Stimulated activated CD8-positive, alpha-beta memory T cell treated with anti-CD3 and anti-CD28 coated beads, Interleukin-4, amount 100 ng/mL, for 48 hours (primary cell): ENCODE measurements at regions not wholly inside any gene's neighbourhood (a gene's known extent, or its start where the extent isn't known, plus 50 kb on each side); places are given as distances from the start of the nearest gene placed in this dataset.

Experiments
- DNase-seq: peaks from one replicate; pipeline ENCODE4 v3.0.0-alpha.2; 2020

DNA sequence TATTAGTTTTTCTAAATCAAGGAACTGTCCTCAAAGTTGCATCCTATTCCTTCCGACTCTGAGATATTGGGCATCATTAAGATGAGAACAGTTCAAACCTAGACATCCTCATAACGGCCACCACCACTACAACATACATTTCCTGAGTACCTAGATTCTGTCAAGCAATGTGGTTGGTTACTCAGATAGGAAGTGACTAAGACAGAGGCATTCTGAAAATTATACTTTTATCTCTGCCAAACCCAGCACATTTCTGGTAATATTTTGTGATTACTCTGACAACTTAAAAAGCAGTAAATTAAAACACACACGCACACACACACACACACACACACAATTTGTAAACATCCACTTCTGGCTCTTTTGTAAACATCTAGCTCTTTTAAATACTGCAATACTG lies 291.2 kb upstream of the MEOX2 start:
- DNase-seq = no peak

DNA sequence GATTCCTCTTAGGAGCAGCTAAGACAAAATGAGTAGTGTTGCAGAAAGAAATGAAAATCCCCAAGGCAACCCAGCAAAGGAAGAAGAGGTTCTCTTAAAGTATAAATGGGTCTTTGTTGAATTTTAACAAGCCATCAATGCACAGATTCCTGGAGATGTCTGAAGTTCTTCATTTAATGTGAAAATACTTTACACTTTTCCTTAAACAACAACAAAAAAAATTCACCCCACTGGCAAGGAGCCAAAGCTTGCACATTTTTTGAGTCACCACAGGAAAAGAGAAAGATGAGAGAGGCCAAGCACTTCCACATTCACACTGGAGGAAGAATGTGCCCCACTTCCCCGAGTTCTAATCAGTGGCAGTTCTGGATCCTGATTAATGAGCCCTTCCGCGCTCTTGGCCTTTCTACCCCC lies 286.4 kb upstream of the MEOX2 start:
- no peak for DNase-seq

DNA sequence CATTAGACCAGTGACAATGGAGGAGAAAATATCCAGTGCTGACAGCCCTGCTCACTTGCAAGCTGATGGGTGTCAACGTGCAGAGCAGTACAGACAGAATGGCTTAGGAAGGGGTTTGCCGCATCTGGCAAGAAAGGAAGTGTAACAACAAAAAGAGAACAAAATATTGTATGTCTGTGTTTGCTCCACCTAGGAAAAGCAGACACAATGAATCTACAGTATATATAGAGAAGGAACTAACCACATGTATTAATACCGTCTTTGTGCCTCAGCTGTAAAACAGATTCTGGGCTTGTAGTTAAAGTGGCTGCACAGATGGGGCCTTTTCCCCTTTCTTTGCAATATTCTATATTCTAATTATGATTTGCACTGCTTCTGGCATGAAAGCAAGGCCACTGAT lies 281.1 kb upstream of the MEOX2 start:
- DNase-seq = no peak

DNA sequence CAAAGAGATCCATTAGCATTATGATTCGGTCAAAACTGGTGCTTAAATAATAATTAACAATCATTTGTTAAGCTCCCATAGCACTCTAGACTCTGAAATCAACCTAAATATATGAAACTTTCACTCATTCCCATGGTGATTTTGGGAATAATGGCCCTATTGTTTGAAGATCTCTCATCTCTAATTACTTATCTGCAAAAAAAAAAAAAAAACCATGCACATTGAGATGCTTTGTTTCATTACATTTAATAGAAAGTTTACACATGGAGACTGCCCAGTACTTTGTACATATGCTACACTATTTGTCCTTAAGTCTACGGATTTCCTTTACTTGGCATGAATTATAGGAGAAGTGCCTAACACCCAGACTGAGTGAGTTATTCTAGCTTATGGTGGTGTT lies 280.6 kb upstream of the MEOX2 start:
- no peak for DNase-seq

DNA sequence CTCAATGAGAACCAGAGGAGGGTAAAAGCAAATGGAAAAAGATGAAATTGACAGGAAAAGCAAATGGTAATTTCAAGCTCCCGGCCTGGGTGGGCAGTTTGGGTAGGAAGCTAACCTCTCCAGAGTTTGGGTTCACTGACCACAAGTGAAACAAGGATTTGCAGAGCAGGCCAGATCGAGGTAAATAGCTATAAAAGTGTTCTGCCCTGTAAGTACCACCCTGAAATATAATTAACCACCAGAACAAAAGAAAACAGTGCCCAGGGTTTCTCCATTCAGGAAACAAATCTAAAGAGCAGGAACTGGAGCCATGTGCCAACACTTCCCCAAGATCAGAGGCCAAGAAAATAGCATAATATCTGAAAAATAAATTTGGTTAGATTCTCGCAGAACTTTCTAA lies 276.7 kb upstream of the MEOX2 start:
- DNase-seq = no peak

DNA sequence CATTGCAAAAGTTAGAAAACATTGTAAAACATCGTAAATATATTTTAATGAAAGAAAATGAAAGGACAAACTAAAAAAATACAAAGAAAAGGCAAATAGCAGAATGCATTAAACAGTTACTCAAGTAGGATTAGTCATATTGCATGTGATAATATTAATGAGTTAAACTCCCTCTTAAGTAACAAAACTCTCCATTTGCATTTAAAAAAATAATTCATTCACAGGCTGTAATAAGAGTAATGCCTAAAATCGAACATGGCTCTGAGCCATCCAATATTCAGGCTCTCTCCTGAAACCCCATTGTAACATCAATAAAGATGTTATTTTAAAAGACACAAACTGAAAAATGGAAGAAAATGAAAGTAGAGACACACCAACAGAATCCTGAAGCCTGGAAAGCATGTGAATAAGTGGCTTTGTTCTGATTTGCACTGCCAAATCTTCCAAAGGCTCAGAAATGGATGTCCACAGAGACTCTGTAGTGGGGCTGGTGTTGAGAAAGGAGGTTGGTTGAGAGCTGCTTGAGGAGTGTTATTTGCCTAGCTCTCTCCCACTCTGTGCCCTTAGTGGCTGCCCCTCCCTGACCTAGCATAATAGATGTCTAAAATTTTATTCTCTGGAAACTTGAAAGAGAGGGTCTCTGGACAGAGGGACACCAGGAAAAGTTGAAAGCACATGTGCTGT lies 268.3 kb upstream of the MEOX2 start:
- no peak for DNase-seq

DNA sequence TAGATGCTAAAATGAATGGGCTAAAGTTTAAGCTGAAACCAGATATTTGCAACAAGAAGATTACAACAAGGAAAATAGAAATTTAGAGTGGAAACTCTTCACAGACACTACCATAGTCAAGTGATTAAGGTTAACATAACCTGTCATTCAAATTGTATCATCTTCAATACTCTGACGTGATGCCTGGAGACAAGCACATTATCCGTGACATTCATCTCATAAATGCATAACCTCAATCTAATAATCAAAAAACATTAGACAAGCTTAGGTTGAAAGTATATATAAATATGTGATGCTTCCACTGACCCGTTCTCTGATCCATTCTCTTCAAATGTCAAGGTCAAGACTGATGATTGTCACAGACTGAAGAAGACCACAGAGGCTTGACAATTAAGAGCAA lies 263.8 kb upstream of the MEOX2 start:
- no peak for DNase-seq

DNA sequence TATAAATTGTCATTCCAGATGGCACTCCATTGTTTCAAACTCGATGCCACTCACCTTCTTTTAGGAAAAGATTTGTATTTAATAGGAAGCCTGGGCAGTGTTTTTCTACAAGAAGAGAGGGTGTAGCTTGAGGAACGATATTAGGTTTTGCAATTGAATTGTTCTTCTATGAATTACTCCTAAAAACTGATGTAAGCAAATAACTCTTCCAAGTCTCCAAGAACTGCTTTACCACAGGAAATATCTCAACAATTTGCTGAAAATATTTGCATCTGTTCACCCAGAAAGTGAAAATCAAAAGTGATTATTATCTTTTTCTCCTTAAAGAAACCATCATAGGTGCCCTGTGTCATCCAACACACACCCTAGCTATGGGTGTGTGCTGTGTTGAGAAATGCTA lies 261.3 kb upstream of the MEOX2 start:
- DNase-seq = no peak

DNA sequence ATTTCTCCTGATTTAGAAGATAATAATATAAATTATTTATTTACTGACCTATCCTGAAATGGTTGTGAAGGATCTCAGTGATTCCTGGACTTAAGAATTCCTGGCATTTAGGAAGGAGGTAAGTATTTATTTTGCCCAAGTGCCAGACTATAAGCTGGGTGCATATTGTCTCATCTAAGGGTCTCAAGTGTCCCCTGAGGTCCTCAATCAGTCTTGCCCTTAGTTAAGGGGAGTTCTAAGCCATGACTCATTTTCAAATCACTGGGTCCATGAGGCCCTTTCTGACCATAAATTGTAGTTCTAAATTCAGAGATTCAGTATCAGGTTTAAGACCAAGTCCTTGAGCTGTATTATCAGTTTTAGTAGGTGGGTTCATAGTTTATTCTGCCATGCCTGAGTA lies 251.6 kb upstream of the MEOX2 start:
- DNase-seq = no peak

DNA sequence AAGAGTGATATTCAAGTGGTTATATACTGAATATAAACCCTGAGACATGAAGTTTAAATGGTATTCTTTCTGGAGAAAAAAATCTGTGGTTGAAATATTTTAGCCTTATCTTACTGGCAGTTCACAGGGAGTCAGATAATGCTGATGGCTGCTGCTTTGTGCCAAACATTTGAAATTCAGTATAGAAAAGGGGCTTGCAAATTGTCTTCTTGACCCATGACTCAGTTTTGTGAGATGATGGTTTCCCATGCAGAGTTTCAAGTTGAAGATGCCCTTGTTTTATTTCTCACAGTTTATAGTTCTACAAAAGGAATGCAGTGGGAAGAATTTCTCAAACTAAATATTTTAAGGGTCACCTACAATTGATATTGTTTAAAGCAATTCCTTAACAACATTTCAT lies 251.1 kb upstream of the MEOX2 start:
- DNase-seq = no peak

DNA sequence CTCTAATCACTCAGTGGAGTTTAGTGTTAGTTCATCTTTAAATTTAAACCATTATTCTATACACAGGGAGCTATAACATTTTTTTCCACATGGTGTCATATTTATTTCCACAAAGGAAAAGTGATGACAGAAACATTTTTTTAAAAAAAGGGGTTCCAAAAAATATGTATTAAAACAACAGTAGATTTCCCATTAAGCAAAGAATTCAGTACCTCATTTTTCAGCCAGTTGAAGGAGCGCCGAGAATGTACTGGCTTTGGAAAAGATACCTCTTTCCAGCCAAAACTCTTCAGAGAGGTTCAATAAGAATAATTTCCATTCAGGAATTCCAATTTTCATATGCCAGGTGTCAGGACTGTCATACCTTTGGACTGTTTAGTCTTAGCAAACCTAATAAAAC lies 250.5 kb upstream of the MEOX2 start:
- DNase-seq = no peak

DNA sequence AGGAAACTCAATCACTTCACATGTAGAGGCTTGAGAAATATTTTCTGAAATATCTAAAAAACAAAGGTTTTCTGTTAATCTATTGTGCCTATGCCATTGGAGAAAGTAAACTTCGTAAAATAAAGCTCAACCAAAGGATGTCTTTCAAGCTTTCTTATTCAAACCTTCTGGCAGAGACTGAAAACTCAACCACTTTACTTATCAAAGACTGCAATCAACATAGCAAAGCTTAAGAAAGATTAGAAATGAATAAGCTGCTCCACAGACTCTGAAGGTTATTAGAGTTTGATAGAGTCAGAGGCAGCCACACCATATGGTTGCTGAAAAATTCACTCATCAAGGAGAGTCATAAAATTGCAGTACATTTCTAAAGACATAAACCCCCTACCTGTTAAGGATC lies 245.8 kb upstream of the MEOX2 start:
- no peak for DNase-seq

DNA sequence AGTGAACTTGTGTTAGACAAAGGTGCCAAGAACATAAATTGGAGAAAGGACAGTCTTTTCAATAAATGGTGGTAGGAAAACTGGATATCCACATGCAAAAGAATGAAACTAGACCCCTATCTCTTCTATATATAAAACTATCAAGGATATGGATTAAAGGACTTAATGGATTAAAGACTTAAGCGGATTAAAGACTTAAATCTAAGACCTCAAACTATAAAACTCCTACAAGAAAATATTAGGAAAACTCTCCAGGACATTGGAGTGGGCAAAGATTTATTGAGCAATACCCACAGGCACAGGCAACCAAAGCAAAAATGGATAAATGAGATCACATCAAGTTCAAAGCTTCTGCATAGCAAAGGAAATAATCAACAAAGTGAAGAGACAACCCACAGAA lies 242.9 kb upstream of the MEOX2 start:
- DNase-seq = no peak

DNA sequence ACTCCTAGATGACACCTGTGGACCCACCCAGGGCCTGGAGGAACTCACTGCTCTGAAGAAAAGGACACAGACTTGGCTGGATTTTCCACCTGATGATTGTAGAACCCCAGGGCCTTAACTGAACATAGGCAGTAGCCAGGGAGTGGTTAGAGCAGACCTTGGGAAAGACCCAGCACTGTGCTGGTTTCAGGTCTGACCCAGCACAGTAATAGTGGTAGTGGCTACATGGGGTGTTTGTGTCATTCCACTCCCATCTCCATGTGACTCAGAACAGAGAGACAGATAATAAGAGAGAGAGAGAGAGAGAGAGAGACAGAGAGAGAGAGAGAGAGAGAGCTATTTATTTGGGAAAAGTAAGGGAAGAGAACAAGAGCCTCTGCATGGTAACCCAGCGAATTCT lies 239.1 kb upstream of the MEOX2 start:
- DNase-seq = no peak

DNA sequence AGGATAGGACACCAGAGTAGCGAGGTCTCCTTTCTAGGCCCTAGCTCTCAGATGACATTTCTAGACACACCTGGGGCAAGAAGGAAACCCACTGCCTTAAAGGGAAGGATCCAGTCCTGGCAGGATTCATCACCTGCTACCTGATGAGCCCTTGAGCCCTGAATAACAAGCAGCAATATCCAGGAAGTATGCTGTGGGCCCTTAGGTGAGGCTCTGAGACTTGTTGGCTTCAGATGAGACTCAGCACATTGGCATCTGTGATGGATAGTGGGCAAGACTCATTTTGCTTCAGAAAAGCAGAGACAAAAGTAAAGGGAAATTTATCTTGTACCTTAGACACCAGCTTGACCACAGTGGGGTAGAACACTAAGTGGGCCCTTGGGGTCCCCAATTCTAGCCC lies 238.4 kb upstream of the MEOX2 start:
- DNase-seq = no peak

DNA sequence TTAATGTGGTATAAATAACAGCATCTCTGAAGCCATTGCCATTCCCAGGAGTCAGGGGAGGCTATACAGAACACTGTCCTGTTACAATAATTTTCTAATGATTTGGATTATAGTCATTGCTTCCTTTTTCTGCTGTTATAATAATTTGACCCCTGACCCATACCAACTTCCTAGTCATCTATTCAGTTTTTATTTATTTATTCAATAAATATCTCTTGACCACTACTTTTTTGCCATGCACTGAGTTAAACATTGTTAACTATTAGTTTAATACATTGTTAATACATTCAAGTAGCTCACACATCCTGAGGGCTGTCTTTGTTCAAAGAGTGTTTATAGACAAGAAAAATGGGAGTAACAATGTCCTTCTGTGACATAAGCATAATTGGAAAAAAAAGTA lies 235.5 kb upstream of the MEOX2 start:
- DNase-seq = no peak

DNA sequence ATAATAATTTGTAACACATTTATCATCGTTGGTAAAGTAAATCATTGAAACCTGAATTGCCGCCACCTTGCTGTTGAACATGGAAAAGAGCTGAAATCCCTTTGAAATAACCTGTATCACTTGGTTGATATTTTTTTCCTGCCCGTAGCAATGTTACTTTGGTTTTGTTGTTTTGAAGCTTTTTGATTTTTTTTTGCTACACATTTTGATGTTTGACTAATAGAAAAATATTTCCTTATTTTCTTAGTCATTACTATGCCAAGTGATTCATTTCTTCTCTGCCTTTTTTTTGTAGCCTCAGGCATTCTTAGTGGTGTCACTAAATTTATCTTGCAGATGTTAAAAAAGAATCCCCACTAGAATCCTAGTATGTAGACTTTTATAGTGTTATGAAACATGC lies 235.1 kb upstream of the MEOX2 start:
- no peak for DNase-seq

DNA sequence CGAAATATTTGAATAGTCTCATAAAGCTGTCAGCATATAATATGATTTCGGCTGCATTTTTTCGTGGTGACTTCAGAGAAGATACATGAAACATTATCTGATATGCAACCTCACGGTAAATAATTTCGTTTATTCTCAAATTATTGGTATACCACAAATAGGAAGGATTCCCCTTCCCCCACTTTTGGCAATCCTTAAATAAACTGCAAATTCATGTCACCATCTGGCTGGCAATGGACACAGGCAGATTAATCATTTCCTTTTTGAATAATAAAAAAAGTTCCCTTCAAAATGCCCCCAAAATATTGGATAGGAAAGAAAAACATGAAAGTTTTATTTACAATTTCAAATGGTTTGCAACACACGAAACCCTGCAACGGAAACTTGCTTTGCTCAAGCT lies 234.5 kb upstream of the MEOX2 start:
- no peak for DNase-seq

DNA sequence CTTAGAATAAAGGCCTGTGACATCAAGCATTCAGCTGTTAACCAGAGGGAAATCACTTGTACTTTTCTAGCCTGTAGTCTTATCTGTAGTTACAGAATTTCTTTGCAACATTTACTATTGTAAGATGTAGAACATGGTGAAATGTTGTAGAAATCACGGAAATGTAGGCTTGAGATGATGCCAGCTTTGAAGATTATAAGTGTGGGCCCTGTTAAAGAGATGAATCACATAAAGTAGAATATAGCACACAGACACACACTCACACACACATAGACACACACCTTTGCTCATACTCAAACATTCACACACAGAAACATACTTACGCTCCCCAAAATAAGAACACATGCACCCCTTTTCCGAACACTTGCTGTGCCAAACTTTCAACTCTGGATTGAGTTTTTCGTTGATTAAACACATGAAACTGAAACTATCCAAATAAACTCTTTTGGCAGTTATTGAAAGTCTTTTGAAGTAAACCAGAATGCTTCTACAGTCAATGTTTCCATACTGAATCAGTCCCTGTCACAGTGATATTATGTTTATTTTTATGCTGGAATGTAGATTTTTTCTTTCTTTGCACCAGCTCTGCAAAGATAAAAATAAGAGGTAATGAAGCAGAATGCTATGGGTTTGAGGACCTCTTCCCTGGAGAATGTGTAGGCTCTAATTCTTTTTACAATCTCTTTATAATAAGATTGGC lies 230.3 kb upstream of the MEOX2 start:
- DNase-seq = no peak

DNA sequence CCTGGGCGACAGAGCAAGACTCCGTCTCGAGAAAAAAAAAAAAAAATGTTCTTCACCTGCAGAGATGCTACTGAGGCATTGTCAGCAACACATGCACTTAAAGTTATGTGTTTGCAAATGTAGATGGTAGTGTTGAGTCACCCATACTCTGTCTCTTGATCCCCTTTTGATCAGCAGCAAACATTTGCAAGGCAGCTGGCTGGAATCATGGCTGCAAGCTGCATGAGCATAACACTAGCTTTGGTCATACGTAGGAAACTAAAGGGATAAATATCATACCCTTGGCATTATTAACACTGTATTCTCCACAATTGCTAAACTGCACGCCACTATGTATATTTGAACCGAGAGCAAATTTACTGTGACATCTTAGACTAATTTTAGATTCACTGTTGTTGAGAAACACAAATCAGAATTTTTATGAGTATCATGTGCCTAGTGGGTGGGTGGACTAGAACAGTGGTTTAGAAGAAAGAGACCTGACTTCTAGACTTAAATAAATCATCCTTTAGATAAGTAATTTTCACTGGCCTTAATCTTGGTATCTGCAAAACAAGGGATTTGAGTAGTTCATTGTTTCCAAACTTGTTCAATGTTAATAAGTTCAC lies 229.3 kb upstream of the MEOX2 start:
- no peak for DNase-seq

DNA sequence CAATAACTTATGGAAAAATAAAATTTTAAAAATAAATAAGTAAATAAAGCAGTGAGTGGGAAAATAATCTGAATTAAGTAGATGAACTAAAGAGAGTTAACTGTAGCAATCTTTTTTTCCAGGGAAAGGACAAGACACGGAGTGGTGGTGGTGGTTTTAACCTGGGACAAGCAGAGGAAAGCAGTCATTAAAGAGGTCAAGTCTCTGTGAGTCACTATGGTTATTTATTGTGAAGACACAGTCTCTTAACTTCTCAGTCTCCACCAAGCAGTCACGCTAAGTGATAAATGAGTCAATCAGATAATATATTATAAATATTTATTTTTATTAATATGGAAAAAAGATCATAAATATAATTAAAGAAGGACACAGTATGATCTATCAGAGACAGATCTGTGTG lies 228.1 kb upstream of the MEOX2 start:
- no peak for DNase-seq

DNA sequence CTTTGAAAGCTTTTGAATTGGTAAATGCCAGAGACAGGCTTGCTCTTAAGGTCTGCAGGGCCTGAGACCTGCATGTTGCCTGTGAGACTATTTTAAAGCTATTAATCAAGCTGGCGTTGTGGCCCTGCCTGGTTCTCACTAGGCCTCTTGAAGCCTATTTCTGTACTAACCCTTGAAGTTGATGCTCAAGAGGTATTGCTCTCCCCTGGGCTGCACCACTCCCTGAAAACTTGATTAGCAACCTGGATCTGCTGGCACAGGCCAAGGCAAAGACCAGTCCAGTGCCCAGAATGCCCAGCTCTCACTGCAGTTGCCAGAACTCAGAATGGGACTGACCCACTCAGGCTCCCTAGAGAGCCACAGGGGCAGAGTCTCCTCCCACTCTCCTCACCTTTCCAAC lies 220.0 kb upstream of the MEOX2 start:
- DNase-seq = no peak

DNA sequence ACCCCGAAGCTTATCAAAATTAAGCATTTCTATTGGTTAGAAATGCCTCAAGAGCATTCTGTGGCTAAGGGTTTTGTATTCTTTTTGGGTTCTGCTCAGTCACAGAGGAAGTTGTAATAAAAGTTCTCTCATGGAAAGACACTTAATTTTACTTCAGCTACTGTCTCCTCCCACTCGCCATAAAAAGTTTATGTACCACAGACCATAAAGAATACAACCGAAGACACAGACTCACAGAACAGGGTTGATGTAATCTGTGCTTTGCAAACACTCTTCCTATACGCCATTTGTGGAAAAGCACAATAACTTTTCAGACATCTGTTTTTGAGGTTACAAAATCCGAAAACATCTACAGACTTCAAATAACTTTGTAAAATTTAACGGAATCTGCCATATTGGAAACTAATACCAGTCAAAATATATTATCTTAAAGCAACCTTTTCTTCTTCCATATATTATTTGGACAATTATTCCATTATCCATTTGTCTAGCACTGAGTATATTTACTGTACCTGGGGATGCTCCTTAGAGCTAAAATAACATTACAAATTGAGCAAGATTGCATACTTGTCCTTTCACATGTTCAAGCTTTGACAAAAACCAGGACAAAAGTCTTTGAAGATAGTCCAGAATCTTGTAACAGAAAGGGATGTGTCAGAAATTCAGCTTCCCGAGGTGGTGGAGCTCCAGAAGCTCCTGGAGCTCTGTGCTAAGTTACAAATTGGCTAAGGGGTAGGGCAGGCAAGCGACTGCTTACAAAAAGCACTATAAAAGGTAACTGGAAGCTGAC lies 219.0 kb upstream of the MEOX2 start:
- DNase-seq = no peak
